ENCODE measurements at regions not wholly inside any gene's neighbourhood (a gene's known extent, or its start where the extent isn't known, plus 50 kb on each side); places are given as distances from the start of the nearest gene placed in this dataset.

DNA sequence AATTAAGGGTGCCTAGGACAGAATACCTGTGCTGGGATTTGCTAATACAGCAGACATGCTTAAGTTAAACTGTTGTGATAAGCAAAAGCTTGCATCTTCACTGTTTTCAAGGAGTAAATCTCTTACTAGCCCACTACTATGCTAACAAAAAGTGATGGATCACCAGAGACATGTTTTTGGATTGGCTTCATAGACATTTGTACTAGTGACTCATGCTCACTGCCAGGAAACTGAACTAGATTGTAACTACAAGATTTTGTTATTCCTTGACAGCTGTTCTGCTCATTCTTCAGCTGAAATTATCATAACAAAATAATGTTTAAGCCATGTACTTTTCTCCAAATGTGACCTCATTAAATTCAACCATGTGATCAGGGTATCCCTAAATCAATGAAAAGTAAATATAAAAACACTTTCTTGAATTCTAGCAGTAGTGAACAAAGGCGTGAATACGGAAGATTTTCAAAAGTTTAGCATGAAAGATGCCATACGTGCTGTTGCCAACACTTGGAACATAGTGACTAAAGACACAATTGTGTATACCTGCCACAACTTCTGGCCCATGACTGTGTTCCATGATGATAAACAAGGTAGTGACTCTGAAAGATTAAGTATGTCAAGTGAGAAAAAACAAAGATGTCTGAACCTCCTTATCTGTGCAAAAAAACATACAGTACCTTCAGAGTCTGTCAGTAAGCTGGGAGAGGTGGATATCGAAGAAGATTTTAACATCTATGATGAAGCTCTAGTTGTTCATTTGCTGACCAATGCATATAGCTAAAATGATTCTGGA is 154.0 kb downstream of the BTC start:
- no peaks in the 10 kb centered on the region for H3K9me3 ChIP-seq
- no peaks in the 10 kb centered on the region for H3K4me1 ChIP-seq
- no peaks in the 10 kb centered on the region for H3K27me3 ChIP-seq
- no peaks in the 10 kb centered on the region for H3K36me3 ChIP-seq
- TF ChIP-seq, protein P1, sequence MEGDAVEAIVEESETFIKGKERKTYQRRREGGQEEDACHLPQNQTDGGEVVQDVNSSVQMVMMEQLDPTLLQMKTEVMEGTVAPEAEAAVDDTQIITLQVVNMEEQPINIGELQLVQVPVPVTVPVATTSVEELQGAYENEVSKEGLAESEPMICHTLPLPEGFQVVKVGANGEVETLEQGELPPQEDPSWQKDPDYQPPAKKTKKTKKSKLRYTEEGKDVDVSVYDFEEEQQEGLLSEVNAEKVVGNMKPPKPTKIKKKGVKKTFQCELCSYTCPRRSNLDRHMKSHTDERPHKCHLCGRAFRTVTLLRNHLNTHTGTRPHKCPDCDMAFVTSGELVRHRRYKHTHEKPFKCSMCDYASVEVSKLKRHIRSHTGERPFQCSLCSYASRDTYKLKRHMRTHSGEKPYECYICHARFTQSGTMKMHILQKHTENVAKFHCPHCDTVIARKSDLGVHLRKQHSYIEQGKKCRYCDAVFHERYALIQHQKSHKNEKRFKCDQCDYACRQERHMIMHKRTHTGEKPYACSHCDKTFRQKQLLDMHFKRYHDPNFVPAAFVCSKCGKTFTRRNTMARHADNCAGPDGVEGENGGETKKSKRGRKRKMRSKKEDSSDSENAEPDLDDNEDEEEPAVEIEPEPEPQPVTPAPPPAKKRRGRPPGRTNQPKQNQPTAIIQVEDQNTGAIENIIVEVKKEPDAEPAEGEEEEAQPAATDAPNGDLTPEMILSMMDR (IDR thresholded peaks at IDR 0.05) = no peak
- intact Hi-C loops (cut with DNase I) = no loop called here
- H3K27ac ChIP-seq = no peak overlapping the region
- H3K9ac ChIP-seq (ENCODE audit: low read depth in 2 of 2, low read length in 2 of 2) = no peak overlapping the region
- no peak overlapping the region for H3K4me3 ChIP-seq
- no peak for DNase-seq

DNA sequence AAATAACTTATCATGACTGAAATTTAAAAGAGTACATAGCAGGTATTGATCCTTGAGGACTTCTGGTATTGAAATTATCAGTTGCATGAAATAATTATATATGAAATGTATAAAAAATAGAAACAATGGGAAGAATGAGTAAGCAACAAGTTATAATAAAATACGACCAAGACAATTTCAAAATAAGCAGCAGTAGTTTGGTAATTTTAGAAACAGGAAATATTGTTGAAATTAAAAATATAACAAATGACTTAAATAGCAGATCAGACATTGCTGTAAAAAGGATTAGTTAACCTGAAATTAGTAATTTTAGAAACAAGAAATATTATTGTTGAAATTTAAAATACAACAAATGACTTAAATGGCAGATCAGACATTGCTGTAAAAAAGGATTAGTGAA is 152.3 kb downstream of the BTC start:
- Histone ChIP-seq H3K4me3 (no peak overlapping the region), H3K27me3 (no peaks in the 10 kb centered on the region), H3K4me1 (no peaks in the 10 kb centered on the region), H3K9ac (ENCODE audit: low read depth in 2 of 2, low read length in 2 of 2) (no peak overlapping the region), H3K36me3 (no peaks in the 10 kb centered on the region), H3K9me3 (no peaks in the 10 kb centered on the region), H3K27ac (no peak overlapping the region)
- no peak for DNase-seq
- intact Hi-C loops (cut with DNase I) = no loop called here
- TF ChIP-seq, protein P1 (IDR thresholded peaks at IDR 0.05) = no peak

- no peak overlapping the region for H3K27ac ChIP-seq
- no peaks in the 10 kb centered on the region for H3K4me1 ChIP-seq
- no peak overlapping the region for H3K4me3 ChIP-seq
- H3K9ac ChIP-seq (ENCODE audit: low read depth in 2 of 2, low read length in 2 of 2) = no peak overlapping the region
- TF ChIP-seq, protein P1 (IDR thresholded peaks at IDR 0.05) = no peak
- H3K27me3 ChIP-seq = no peaks in the 10 kb centered on the region
- no peaks in the 10 kb centered on the region for H3K9me3 ChIP-seq
- no peak for DNase-seq
- intact Hi-C loops (cut with DNase I) = no loop called here
- no peaks in the 10 kb centered on the region for H3K36me3 ChIP-seq
These were observed 145.1 kb downstream of the BTC start for GRCh38 chr4:74649193-74649592.

- TF ChIP-seq, protein P1 (IDR thresholded peaks at IDR 0.05) = no peak
- H3K9ac ChIP-seq (ENCODE audit: low read depth in 2 of 2, low read length in 2 of 2) = no peak overlapping the region
- no peaks in the 10 kb centered on the region for H3K36me3 ChIP-seq
These were observed 143.1 kb downstream of the BTC start for GRCh38 chr4:74651198-74651597.

GRCh38 chr4:74653331-74654229 is 140.7 kb downstream of the BTC start:
- TF ChIP-seq, protein P1 (IDR thresholded peaks at IDR 0.05) = no peak
- Histone ChIP-seq H3K27me3 (no peaks in the 10 kb centered on the region), H3K9ac (ENCODE audit: low read depth in 2 of 2, low read length in 2 of 2) (no peak overlapping the region), H3K36me3 (no peaks in the 10 kb centered on the region), H3K27ac (no peak overlapping the region), H3K4me3 (no peak overlapping the region), H3K9me3 (no peaks in the 10 kb centered on the region), H3K4me1 (no peaks in the 10 kb centered on the region)
- intact Hi-C loops (cut with DNase I) = no loop called here
- DNase-seq = no peak

More at GRCh38 chr4:74651198-74651597, 143.1 kb downstream of the BTC start:
- intact Hi-C loops (cut with DNase I) = no loop called here
- no peaks in the 10 kb centered on the region for H3K4me1 ChIP-seq
- DNase-seq = no peak
- H3K27me3 ChIP-seq = no peaks in the 10 kb centered on the region
- H3K4me3 ChIP-seq = no peak overlapping the region
- H3K9me3 ChIP-seq = no peaks in the 10 kb centered on the region
- no peak overlapping the region for H3K27ac ChIP-seq

Data from colonic mucosa (tissue), 4 donors.